K562 (cell line): ENCODE measurements at regions not wholly inside any gene's neighbourhood (a gene's known extent, or its start where the extent isn't known, plus 50 kb on each side); places are given as distances from the start of the nearest gene placed in this dataset.

Source experiments
- ATAC-seq: fragments of 200-7000 bp; cut with Tn5 transposase; 3 replicates; pipeline ENCODE4 v1.9.1; 2020; ENCODE audit warnings: moderate library complexity
- BruUV-seq: library from RNA; stranded (reverse); fragments of 400-500 nt; replicated peaks from 2 replicates; lab custom pipeline; 2021; lab: Mats Ljungman, UMichigan
- CTCF ChIA-PET: fragments of 300-600 bp; formaldehyde crosslinking; extraction: SDS; loops from one replicate; lab custom pipeline; 2021; ENCODE audit warnings: low intra/inter-chr PET ratio; lab: Yijun Ruan, JAX
- POLR2A ChIA-PET: fragments of 300-600, 350-650 bp; sonication (Branson Sonifier 250); formaldehyde crosslinking; extraction: SDS; loops from one replicate; lab custom pipeline; 2021; ENCODE audit warnings: antibody characterized with exemption, inconsistent platforms; lab: Yijun Ruan, JAX
- DNase-seq, 4 experiments: peaks; one replicate each; pipeline versions ENCODE4 v3.0.0 to v3.0.0-alpha.2; 2011 to 2018; ENCODE audit warnings: low spot score in 3 of 4, mixed read lengths in 3 of 4; ENCODE audit errors: extremely low read depth in 1 of 4
- FAIRE-seq: peaks from 2 replicates; lab custom pipeline; 2011; peaks lifted over from hg19 to GRCh38; lab: Jason Lieb, UNC
- H2AFZ ChIP-seq: 2 replicates; pipeline ENCODE4 v1.6.0; 2011; ENCODE audit warnings: low read depth, low read length, control low read depth, inconsistent platforms
- H3K27ac ChIP-seq: fragments of 200-600 bp; 3 replicates; pipeline ENCODE4 v1.8.0; 2011; ENCODE audit warnings: low read depth, mild to moderate bottlenecking, control low read depth, inconsistent platforms, low read length, moderate library complexity, mixed read lengths; ENCODE audit errors: extremely low read depth
- H3K27me3 ChIP-seq, 2 experiments: fragments of 300-600 bp in 1 of 2; 2 replicates in 1 of 2; 3 replicates in 1 of 2; pipeline versions ENCODE4 v1.6.0 to v1.8.0; 2011; ENCODE audit warnings: inconsistent platforms in 2 of 2, low read length in 2 of 2, mild to moderate bottlenecking in 1 of 2, mixed read lengths in 1 of 2, moderate library complexity in 1 of 2; ENCODE audit not compliant: control insufficient read depth in 2 of 2, insufficient read depth in 2 of 2
- H3K36me3 ChIP-seq: fragments of 300-600 bp; 3 replicates; pipeline ENCODE4 v1.8.0; 2011; ENCODE audit warnings: mild to moderate bottlenecking, low read length, inconsistent platforms; ENCODE audit not compliant: control insufficient read depth, insufficient read depth
- H3K4me1 ChIP-seq, 2 experiments: fragments of 200-600 bp in 1 of 2; replicated peaks in 1 of 2; 2 replicates in 1 of 2; 3 replicates in 1 of 2; pipeline versions ENCODE4 v1.5.1 to v1.8.0; 2011; ENCODE audit warnings: inconsistent platforms in 2 of 2, low read length in 2 of 2, mild to moderate bottlenecking in 1 of 2, mixed read lengths in 1 of 2, moderate library complexity in 1 of 2; ENCODE audit not compliant: control insufficient read depth in 2 of 2, insufficient read depth in 2 of 2
- H3K4me2 ChIP-seq: 2 replicates; pipeline ENCODE4 v1.6.1; 2011; ENCODE audit warnings: low read length, control low read depth, inconsistent platforms, mixed read lengths; ENCODE audit not compliant: insufficient read depth
- H3K4me3 ChIP-seq: fragments of 200-600 bp; sonication (generic), shearing (Covaris generic); 2 replicates; pipeline ENCODE4 v1.5.1; 2016; ENCODE audit warnings: control low read depth, inconsistent platforms
- H3K79me2 ChIP-seq: fragments of 200-600 bp; 3 replicates; pipeline ENCODE4 v1.8.0; 2011; ENCODE audit warnings: low read length, inconsistent platforms; ENCODE audit not compliant: control insufficient read depth, insufficient read depth
- H3K9ac ChIP-seq, 2 experiments: 2 replicates each; pipeline versions ENCODE4 v1.6.0 to v1.6.1; 2011; ENCODE audit warnings: low read depth in 2 of 2, low read length in 2 of 2, control low read depth in 1 of 2, inconsistent platforms in 1 of 2, mild to moderate bottlenecking in 1 of 2, mixed read lengths in 1 of 2; ENCODE audit not compliant: insufficient read depth in 1 of 2
- H3K9me1 ChIP-seq: one replicate; pipeline ENCODE4 v1.6.0; 2011; ENCODE audit warnings: inconsistent platforms, mild to moderate bottlenecking, low read length, moderate library complexity; ENCODE audit not compliant: control insufficient read depth, insufficient read depth
- H3K9me3 ChIP-seq: replicated peaks from 2 replicates; pipeline ENCODE4 v1.5.1; 2011; ENCODE audit warnings: low read depth, low read length, inconsistent platforms; ENCODE audit not compliant: control insufficient read depth, insufficient read depth
- H4K20me1 ChIP-seq: replicated peaks from 2 replicates; pipeline ENCODE4 v1.6.1; 2011; ENCODE audit warnings: low read length, inconsistent platforms, mixed read lengths; ENCODE audit not compliant: control insufficient read depth, insufficient read depth
- ARID3B ChIP-seq: fragments of 250-450 bp; sonication (Bioruptor Pico); IDR thresholded peaks from 2 replicates; pipeline ENCODE4 v1.4.0; 2020; ENCODE audit warnings: borderline replicate concordance
- KAT2B ChIP-seq: IDR thresholded peaks from one replicate; pipeline ENCODE4 v1.6.1; 2012; ENCODE audit warnings: low read depth, mild to moderate bottlenecking, control low read depth, inconsistent platforms, low read length, moderate library complexity
- RBM39 ChIP-seq: fragments of 200-400 bp; formaldehyde crosslinking; optimal IDR thresholded peaks from 2 replicates; pipeline ENCODE3; 2018; ENCODE audit warnings: low read depth, low read length
- TFAP4 ChIP-seq: sonication (generic); formaldehyde crosslinking; IDR thresholded peaks from 2 replicates; pipeline ENCODE4 v1.8.0; 2022; ENCODE audit warnings: missing genetic modification reagents, mild to moderate bottlenecking, moderate library complexity, borderline replicate concordance
- ZNF518B ChIP-seq: fragments of 250-450 bp; sonication (Bioruptor Pico); IDR thresholded peaks from 2 replicates; pipeline ENCODE4 v1.5.0; 2021; ENCODE audit warnings: mild to moderate bottlenecking, moderate library complexity
- in situ Hi-C: fragments of 300-500 bp; cut with MboI; formaldehyde crosslinking; loops from 4 replicates; pipeline ENCODE4 v1.15.0; 2018; ENCODE audit warnings: inconsistent platforms, mixed read lengths
- intact Hi-C: fragments of 100-400 bp; cut with micrococcal nuclease; formaldehyde crosslinking; loops from 2 replicates; pipeline ENCODE4 v1.14.2; 2022

GRCh38 chr5:117880932-117881331 lies 1107.4 kb downstream of the DTWD2 start:
- ChIA-PET POLR2A (no interaction called here), CTCF (no interaction called here)
- no peak for TF ChIP-seq TFAP4
- TF ChIP-seq KAT2B: no peak
- no peak for TF ChIP-seq ARID3B
- no peak for TF ChIP-seq ZNF518B (CRISPR knock-in tag)
- no peak for TF ChIP-seq RBM39
- FAIRE-seq: no peak
- Histone ChIP-seq H3K36me3 (no peaks in the 10 kb centered on the region), H3K9me1 (no peaks in the 10 kb centered on the region), H3K79me2 (no peaks in the 10 kb centered on the region), H3K9me3 (no peaks in the 10 kb centered on the region), H3K9ac (no peak overlapping the region), H4K20me1 (no peaks in the 10 kb centered on the region), H3K4me2 (no peak overlapping the region), H3K27ac (no peak overlapping the region), H3K4me1 (no peaks in the 10 kb centered on the region), H3K4me3 (no peak overlapping the region), H3K27me3 (no peaks in the 10 kb centered on the region), H2AFZ (no peak overlapping the region)
- in situ Hi-C loops (no loop called here), intact Hi-C loops (no loop called here)
- no peak for ATAC-seq
- DNase-seq: no peak
- BruUV-seq: no TSS peak
